ENCODE measurements at regions not wholly inside any gene's neighbourhood (a gene's known extent, or its start where the extent isn't known, plus 50 kb on each side); places are given as distances from the start of the nearest gene placed in this dataset.

DNA sequence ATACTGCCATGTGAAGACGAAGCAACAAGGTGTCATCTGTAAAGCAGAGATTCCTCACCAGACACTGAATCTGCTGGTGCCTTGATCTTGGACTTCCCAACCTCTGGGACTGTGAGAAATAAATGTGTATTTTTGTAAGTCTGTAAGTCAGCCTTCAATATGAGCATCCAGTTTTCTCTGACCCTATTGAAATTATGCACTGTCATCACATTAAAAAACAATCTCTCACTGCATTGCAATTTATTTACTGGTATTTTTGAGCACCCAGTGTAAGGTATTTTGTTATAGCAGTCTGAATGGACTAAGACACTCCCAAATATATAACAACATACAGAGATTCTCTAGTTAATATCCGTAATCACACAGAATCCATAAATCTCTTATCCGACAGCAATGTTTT, 77.5 kb upstream of the CDK6 start:
- Histone ChIP-seq H3K4me2 (ENCODE audit: control insufficient read depth, extremely low read depth, insufficient read depth, low read depth, low read length) (no peak overlapping the region), H3K9me3 (ENCODE audit: control insufficient read depth, low read depth, low read length) (no peaks in the 10 kb centered on the region), H3K9me1 (ENCODE audit: control insufficient read depth, extremely low read depth, insufficient read depth, low read length) (no peaks in the 10 kb centered on the region), H3K27me3 (ENCODE audit: control insufficient read depth, extremely low read depth, insufficient read depth, low read length) (no peaks in the 10 kb centered on the region), H3K79me2 (ENCODE audit: control insufficient read depth, insufficient read depth, low read length) (no peaks in the 10 kb centered on the region), H2AFZ (ENCODE audit: control insufficient read depth, low read length) (no peak overlapping the region), H3K4me1 (ENCODE audit: control insufficient read depth, extremely low read depth, insufficient read depth, low read length) (peaks cover 20% of the 10 kb centered on the region), H3K27ac (ENCODE audit: control insufficient read depth, insufficient read depth, low read length) (no peak overlapping the region), H4K20me1 (ENCODE audit: control insufficient read depth, extremely low read depth, insufficient read depth, low read length) (no peaks in the 10 kb centered on the region), H3K36me3 (ENCODE audit: control insufficient read depth in 2 of 2, extremely low read depth in 1 of 2, insufficient read depth in 2 of 2, low read length in 2 of 2) (no peaks in the 10 kb centered on the region), H3K9ac (ENCODE audit: control insufficient read depth, extremely low read depth, insufficient read depth, low read length) (no peak overlapping the region), H3K4me3 (ENCODE audit: control insufficient read depth in 2 of 3, extremely low read depth in 1 of 3, insufficient read depth in 2 of 3, low read depth in 1 of 3, low read length in 3 of 3) (no peak overlapping the region)
- TF ChIP-seq, protein P1, sequence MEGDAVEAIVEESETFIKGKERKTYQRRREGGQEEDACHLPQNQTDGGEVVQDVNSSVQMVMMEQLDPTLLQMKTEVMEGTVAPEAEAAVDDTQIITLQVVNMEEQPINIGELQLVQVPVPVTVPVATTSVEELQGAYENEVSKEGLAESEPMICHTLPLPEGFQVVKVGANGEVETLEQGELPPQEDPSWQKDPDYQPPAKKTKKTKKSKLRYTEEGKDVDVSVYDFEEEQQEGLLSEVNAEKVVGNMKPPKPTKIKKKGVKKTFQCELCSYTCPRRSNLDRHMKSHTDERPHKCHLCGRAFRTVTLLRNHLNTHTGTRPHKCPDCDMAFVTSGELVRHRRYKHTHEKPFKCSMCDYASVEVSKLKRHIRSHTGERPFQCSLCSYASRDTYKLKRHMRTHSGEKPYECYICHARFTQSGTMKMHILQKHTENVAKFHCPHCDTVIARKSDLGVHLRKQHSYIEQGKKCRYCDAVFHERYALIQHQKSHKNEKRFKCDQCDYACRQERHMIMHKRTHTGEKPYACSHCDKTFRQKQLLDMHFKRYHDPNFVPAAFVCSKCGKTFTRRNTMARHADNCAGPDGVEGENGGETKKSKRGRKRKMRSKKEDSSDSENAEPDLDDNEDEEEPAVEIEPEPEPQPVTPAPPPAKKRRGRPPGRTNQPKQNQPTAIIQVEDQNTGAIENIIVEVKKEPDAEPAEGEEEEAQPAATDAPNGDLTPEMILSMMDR (optimal IDR thresholded peaks at IDR 0.05 in 1 of 3, IDR thresholded peaks at IDR 0.05 in 1 of 3, conservative IDR thresholded peaks at IDR 0.05 in 1 of 3; ENCODE audit: extremely low read depth in 1 of 3, insufficient read depth in 2 of 3, low read length in 3 of 3): no peak
- no peak for FAIRE-seq
- dilution Hi-C loops (cut with MboI; ENCODE audit: extremely low pct_ligation_motif_present, low sequenced_read_pairs): no loop called here
- no peak for DNase-seq (ENCODE audit: low read depth, low spot score)

DNA sequence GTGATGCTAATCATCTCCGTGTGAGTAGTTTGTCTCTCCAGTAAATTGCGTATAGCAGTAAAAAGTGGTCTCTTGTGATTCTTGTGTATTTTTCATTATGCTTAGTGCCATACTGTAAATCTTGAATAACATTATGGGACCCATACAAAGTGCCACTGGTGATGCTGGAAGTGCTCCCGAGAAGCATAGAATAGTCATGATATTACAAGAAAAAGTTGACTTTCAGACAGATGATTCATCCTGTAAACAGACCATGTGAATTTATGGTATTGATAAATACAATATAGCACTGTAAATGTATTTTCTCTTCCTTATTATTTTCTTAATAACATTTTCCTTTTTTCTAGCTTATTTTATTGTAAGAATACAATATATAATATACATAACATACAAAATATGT, 74.6 kb upstream of the CDK6 start:
- Histone ChIP-seq H3K27ac (ENCODE audit: control insufficient read depth, insufficient read depth, low read length) (no peak overlapping the region), H3K4me2 (ENCODE audit: control insufficient read depth, extremely low read depth, insufficient read depth, low read depth, low read length) (no peak overlapping the region), H4K20me1 (ENCODE audit: control insufficient read depth, extremely low read depth, insufficient read depth, low read length) (no peaks in the 10 kb centered on the region), H3K27me3 (ENCODE audit: control insufficient read depth, extremely low read depth, insufficient read depth, low read length) (no peaks in the 10 kb centered on the region), H3K36me3 (ENCODE audit: control insufficient read depth in 2 of 2, extremely low read depth in 1 of 2, insufficient read depth in 2 of 2, low read length in 2 of 2) (no peaks in the 10 kb centered on the region), H2AFZ (ENCODE audit: control insufficient read depth, low read length) (no peak overlapping the region), H3K4me1 (ENCODE audit: control insufficient read depth, extremely low read depth, insufficient read depth, low read length) (no peaks in the 10 kb centered on the region), H3K9me1 (ENCODE audit: control insufficient read depth, extremely low read depth, insufficient read depth, low read length) (no peaks in the 10 kb centered on the region), H3K79me2 (ENCODE audit: control insufficient read depth, insufficient read depth, low read length) (no peaks in the 10 kb centered on the region), H3K9ac (ENCODE audit: control insufficient read depth, extremely low read depth, insufficient read depth, low read length) (no peak overlapping the region), H3K9me3 (ENCODE audit: control insufficient read depth, low read depth, low read length) (no peaks in the 10 kb centered on the region), H3K4me3 (ENCODE audit: control insufficient read depth in 2 of 3, extremely low read depth in 1 of 3, insufficient read depth in 2 of 3, low read depth in 1 of 3, low read length in 3 of 3) (no peak overlapping the region)
- no peak for FAIRE-seq
- dilution Hi-C loops (cut with MboI; ENCODE audit: extremely low pct_ligation_motif_present, low sequenced_read_pairs): no loop called here
- TF ChIP-seq EZH2 (IDR thresholded peaks at IDR 0.05; ENCODE audit: low read length): no peak
- TF ChIP-seq, protein P1 (optimal IDR thresholded peaks at IDR 0.05 in 1 of 3, IDR thresholded peaks at IDR 0.05 in 1 of 3, conservative IDR thresholded peaks at IDR 0.05 in 1 of 3; ENCODE audit: extremely low read depth in 1 of 3, insufficient read depth in 2 of 3, low read length in 3 of 3): no peak
- DNase-seq (ENCODE audit: low read depth, low spot score): no peak

Measured in keratinocyte (primary cell).